NCI-H2196 (cell line): ENCODE measurements at regions not wholly inside any gene's neighbourhood (a gene's known extent, or its start where the extent isn't known, plus 50 kb on each side); places are given as distances from the start of the nearest gene placed in this dataset.

Source experiments
- DNase-seq: peaks from one replicate; lab custom pipeline; 2025; ENCODE audit not compliant: unreplicated experiment; lab: John Stamatoyannopoulos, UW

DNA sequence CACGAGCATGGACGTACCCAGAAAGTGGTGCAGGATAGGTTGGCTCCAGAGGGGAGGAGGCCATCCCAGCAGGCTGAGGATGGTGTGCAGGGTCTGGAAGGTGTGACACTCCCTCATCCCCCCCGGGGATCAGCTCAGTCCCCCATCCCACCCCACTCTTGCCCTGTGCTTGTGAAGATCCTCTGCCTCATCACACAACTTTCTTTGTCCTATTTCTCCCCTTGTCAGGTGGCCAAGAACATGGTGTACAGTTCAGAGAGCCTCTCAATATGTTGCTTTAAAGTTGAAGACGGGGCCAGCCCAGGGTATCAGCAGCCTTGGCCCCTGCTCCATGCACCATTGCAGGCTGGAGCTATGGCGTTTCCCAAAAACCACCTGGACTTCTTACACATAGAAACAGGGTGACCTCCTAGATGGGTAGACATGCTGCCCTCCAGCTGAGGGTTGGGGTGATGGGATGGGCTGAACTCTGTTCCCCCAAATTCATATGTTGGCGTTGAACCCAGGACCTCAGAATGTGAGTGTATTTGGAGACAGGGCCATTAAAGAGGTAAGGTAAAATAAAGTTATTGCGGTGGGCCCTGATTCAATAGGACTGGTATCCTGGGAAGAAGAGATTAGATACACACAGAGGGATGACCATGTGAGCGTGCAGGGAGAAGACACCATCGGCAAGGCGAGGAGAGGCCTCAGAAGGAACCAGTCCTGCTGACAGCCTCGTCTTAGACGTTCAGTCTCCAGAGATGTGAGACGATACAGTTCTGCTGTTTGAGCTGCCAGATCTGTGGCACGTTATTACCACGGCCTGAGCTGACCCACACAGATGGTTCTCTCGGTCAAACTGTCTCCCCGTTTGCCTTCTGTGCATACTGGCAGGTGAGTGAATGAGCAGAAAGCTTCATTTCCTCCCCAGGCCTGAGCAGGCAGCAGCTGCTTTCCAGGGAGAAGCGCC, 272.5 kb downstream of the GADD45G start:
- no peak for DNase-seq

DNA sequence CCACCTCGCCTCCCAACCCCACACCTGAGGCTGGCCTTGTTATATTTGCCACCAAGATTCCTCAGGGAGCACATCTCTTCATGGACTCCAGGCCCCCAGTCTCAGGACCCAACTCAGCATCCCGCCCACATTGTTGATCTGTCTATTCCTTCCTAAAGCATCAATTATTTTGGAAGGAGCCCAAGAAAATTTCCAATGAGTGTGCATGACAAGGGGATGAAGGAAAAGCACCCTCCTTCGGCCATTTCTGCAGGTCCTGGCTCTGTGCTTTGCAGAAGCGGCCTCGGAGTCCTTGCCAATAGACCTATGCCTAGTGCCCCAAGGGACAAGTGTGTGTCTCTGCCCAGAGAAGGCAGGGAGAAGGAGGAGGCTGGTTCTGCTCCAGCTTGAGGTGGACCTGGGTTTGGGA, 273.2 kb downstream of the GADD45G start:
- DNase-seq: no peak

DNA sequence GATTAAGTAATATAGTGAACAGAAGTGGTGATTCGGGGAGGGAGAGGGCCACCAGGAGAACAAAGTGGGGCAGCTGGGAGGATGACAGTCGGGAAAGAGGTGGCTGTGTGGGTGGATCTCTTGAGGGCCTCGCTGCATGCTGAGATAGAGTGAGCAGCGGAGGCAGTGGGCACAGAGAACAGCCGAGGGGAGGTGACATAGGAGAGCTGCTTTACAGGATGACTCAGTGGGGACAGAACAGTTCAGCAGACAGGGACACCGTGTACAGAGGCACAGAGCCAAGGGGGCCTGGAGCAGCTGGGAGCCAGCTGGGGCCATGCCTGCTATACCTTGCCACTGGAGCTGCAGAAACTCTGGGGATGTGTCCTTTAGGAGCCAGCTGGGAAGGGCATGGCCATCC, 273.9 kb downstream of the GADD45G start:
- peak; percentile 58 for DNase-seq

GRCh38 chr9:89879276-89879675, 274.5 kb downstream of the GADD45G start:
- no peak for DNase-seq

GRCh38 chr9:89879701-89880100, 274.9 kb downstream of the GADD45G start:
- no peak for DNase-seq

DNA sequence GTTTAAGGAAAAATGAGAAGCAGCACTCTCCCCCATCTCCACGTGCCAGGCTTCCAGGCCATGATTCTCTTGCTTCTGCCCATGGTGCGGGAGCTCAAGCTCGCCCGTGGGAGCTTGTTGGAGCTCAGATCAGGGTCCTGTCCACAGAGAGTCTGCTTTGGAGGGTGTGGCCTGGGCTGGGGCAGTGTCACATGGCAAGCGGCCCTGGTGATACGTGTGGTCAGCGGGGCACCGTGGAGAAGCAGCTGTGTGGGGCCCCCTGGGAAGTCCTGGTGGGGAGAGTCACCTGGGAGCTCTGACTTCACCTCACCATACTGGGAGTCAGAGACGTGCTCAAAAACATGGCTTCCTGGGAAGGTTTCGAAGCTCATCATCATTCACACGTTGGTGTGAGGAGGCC, 275.3 kb downstream of the GADD45G start:
- no peak for DNase-seq

DNA sequence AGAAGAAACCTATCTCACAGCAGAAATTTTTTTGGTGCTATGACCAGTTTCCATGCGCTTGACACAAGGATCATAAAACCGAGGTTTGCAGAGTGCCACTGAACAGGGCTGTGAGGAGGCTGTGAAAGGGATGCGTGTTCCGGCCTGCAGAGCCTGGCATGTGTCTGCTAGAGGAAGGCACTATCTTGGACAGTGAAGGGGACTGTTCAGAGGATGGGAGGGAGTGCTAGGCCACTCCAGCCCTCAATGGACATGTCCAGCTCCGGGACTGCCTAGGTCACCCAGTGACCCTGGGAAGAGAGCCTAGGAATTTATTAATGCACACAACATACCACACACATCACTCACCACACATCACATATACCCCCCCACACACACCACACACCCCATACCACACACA, 275.9 kb downstream of the GADD45G start:
- DNase-seq: no peak

GRCh38 chr9:89881431-89881830, 276.6 kb downstream of the GADD45G start:
- no peak for DNase-seq

DNA sequence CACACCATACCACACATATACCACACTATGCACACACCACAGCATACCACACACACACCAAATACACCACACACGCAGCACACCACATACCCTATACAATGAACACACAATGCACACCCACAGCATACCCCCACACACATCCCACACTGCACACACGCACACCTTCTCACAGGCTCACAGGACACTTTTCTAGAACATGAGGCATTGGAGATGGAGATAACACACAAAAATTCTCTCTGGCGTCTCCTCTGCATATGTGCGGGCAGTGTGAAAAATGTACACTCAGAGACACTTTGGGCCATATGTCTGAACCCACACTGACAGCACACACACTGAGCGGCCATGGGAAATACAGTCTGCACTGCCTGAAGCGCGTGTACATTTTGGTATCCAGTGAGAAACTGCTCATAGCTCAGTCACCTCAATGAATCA, 278.1 kb downstream of the GADD45G start:
- no peak for DNase-seq

DNA sequence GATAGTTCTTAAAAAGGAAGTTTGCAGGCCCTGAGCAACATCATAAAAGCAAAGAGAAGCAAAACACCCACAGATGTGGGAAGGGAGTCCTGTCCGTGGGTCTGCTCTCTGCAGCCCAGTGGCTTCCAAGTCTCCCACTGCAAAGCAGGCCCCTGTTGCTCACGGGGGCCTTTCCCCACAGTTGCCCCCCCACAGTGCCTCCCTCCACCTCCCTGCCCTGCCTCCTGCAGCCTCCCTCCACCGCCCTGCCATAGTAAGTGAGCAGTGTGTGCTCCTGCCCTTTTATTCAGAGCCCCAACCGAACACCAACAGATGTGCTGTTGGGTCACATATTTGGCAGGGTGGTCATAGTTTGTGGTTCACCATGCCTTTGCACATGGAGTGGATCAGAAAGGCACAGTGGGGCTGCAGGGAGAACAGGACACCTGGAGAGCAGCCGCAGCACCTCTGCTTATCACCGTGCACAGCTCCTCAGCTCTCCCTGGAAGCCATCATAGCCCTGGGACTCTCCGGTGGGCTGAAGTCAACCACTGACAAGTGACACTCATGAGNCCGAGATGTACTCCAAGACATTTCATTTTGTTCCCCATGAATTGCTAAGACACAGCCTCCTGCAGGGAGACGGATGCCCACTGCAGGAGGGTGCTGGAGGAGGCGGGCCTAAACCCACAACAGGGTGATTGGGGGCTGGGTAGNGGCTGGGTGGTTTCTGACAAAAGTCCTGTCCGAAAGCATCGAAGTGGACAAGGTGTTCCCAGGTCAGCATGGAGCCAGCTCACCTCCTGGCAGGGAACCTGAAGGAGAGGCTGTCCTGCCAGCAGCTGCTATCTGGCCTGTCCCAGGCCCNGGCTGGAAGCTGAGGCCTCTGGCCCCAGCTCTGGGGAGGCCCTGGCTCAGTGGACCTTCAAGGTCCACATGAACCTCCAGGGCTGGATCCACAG, 278.9 kb downstream of the GADD45G start:
- no peak for DNase-seq

- DNase-seq: no peak
Measured at GRCh38 chr9:89884356-89885083, 279.7 kb downstream of the GADD45G start.

- no peak for DNase-seq
Measured at GRCh38 chr9:89885156-89885555, 280.3 kb downstream of the GADD45G start.

GRCh38 chr9:89886281-89886700, 281.5 kb downstream of the GADD45G start:
- no peak for DNase-seq

DNA sequence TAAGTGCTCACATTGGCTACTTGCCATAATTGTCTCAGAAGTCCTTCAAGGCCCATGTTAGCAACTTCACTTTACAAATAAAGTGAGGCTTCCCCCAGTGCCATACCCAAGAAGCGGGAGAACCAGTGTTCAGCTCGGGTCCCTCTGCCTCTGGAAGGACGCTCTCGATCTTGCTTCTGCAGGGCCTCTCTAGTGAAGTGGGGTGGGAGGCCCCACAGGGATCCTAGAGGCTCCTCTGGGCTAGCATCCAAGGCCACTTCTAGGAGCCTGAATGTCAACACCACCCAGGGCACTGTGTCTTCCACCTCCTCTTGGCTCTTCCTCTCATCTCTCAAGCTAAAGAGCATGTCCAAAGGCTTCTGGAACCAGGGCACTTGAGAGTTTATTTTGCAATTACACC, 282.5 kb downstream of the GADD45G start:
- peak; percentile 13 for DNase-seq

DNA sequence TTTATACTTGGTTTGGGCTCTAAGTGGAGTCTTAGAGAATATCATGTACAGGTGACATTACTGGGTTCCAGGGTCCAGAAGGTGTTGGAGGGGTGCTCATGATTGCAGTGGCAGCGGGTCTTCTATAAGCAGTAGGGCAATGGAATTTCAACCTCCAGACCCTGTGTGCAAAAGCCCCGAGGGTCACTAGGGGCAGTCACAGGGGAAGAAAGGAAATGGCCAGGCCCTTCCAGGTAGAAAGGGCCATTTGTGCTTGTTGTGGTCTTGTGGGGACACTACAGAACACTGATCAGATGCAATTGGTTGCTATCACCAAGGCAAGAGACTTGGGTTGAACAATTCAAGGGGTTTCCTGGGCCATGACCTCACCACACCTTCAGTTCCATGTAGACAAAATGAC, 283.4 kb downstream of the GADD45G start:
- no peak for DNase-seq

GRCh38 chr9:89888677-89889076, 283.9 kb downstream of the GADD45G start:
- no peak for DNase-seq

GRCh38 chr9:89889865-89890264, 285.1 kb downstream of the GADD45G start:
- DNase-seq: no peak

GRCh38 chr9:89890326-89890980, 285.6 kb downstream of the GADD45G start:
- no peak for DNase-seq

GRCh38 chr9:89891221-89891590, 286.4 kb downstream of the GADD45G start:
- DNase-seq: no peak

GRCh38 chr9:89891591-89892304, 286.9 kb downstream of the GADD45G start:
- no peak for DNase-seq
